ENCODE measurements at regions not wholly inside any gene's neighbourhood (a gene's known extent, or its start where the extent isn't known, plus 50 kb on each side); places are given as distances from the start of the nearest gene placed in this dataset.

GRCh38 chr3:190210608-190211007 lies 89.9 kb upstream of the P3H2 start:
- no peak overlapping the region for H3K4me3 Mint-ChIP-seq (ENCODE audit: low read depth)
- no peak overlapping the region for H3K27ac Mint-ChIP-seq
- H3K9me3 Mint-ChIP-seq (ENCODE audit: low read depth) = peaks cover 10% of the 10 kb centered on the region

DNA sequence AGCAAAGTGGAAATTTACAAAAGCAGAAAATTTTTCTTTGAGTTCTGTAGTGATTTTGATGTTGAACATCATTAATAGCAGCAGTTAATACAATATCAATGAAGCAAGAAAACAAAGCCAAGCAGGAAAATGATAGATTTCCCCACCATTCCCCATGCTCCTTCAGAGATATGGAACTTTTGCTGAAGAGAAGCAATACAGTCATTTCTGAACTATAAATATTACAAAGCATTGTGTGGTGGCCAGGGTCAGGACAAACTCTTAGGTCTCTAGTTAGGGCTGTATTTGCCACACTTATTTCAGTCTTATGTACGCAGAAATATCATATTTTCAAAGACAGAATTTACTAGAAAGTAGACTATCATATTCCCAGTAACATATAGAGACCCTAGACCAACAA lies 88.8 kb upstream of the P3H2 start:
- Mint-ChIP-seq H3K9me3 (ENCODE audit: low read depth) (peaks cover 10% of the 10 kb centered on the region), H3K36me3 (ENCODE audit: insufficient read depth) (no peaks in the 10 kb centered on the region), H3K27me3 (no peaks in the 10 kb centered on the region), H3K27ac (no peak overlapping the region), H3K4me3 (ENCODE audit: low read depth) (no peak overlapping the region), H3K4me1 (ENCODE audit: low read depth) (no peaks in the 10 kb centered on the region)
- TF ChIP-seq CTCF (IDR thresholded peaks at IDR 0.05; ENCODE audit: unreplicated experiment) = no peak
- no peak for DNase-seq (ENCODE audit: low spot score, unreplicated experiment)

More at GRCh38 chr3:190210608-190211007, 89.9 kb upstream of the P3H2 start:
- TF ChIP-seq CTCF (IDR thresholded peaks at IDR 0.05; ENCODE audit: unreplicated experiment) = no peak
- Mint-ChIP-seq H3K36me3 (ENCODE audit: insufficient read depth) (no peaks in the 10 kb centered on the region), H3K27me3 (no peaks in the 10 kb centered on the region), H3K4me1 (ENCODE audit: low read depth) (no peaks in the 10 kb centered on the region)
- DNase-seq (ENCODE audit: low spot score, unreplicated experiment) = no peak

GRCh38 chr3:190208196-190208595 lies 87.5 kb upstream of the P3H2 start:
- H3K27me3 Mint-ChIP-seq = no peaks in the 10 kb centered on the region
- H3K36me3 Mint-ChIP-seq (ENCODE audit: insufficient read depth) = no peaks in the 10 kb centered on the region
- no peaks in the 10 kb centered on the region for H3K4me1 Mint-ChIP-seq (ENCODE audit: low read depth)
- no peak overlapping the region for H3K27ac Mint-ChIP-seq
- H3K4me3 Mint-ChIP-seq (ENCODE audit: low read depth) = no peak overlapping the region
- DNase-seq (ENCODE audit: low spot score, unreplicated experiment) = no peak
- peaks cover 13% of the 10 kb centered on the region for H3K9me3 Mint-ChIP-seq (ENCODE audit: low read depth)
- TF ChIP-seq CTCF (IDR thresholded peaks at IDR 0.05; ENCODE audit: unreplicated experiment) = no peak

- no peak overlapping the region for H3K27ac Mint-ChIP-seq
- H3K27me3 Mint-ChIP-seq = peaks cover 3% of the 10 kb centered on the region
- no peaks in the 10 kb centered on the region for H3K4me1 Mint-ChIP-seq (ENCODE audit: low read depth)
- DNase-seq (ENCODE audit: low spot score, unreplicated experiment) = no peak
- H3K9me3 Mint-ChIP-seq (ENCODE audit: low read depth) = peaks cover 2% of the 10 kb centered on the region
- no peaks in the 10 kb centered on the region for H3K36me3 Mint-ChIP-seq (ENCODE audit: insufficient read depth)
- no peak for TF ChIP-seq CTCF (IDR thresholded peaks at IDR 0.05; ENCODE audit: unreplicated experiment)
- no peak overlapping the region for H3K4me3 Mint-ChIP-seq (ENCODE audit: low read depth)
These were observed 85.0 kb upstream of the P3H2 start for GRCh38 chr3:190205739-190206138.

- H3K9me3 Mint-ChIP-seq (ENCODE audit: low read depth) = peaks cover 2% of the 10 kb centered on the region
- no peaks in the 10 kb centered on the region for H3K4me1 Mint-ChIP-seq (ENCODE audit: low read depth)
- DNase-seq (ENCODE audit: low spot score, unreplicated experiment) = no peak
- H3K27ac Mint-ChIP-seq = no peak overlapping the region
- no peak overlapping the region for H3K4me3 Mint-ChIP-seq (ENCODE audit: low read depth)
- peaks cover 3% of the 10 kb centered on the region for H3K27me3 Mint-ChIP-seq
- no peaks in the 10 kb centered on the region for H3K36me3 Mint-ChIP-seq (ENCODE audit: insufficient read depth)
- TF ChIP-seq CTCF (IDR thresholded peaks at IDR 0.05; ENCODE audit: unreplicated experiment) = no peak
These were observed 83.5 kb upstream of the P3H2 start for GRCh38 chr3:190204200-190204599.

Measured in progenitor cell of endocrine pancreas (in vitro differentiated cells).